Stimulated activated naive B cell treated with anti-CD40 and anti-IgM and Interleukin-4, amounts not matched to agents 10 μg/mL and 1 μg/mL and 100 μg/mL, for 72 hours (primary cell): ENCODE measurements at regions not wholly inside any gene's neighbourhood (a gene's known extent, or its start where the extent isn't known, plus 50 kb on each side); places are given as distances from the start of the nearest gene placed in this dataset.

ENCODE experiments used
- ATAC-seq, 2 donors: fragments of 150-1000 bp; cut with Tn5 transposase; replicated peaks; 2 replicates each; pipeline ENCODE4 v1.10.0; 2021; ENCODE audit warnings: moderate library complexity in 1 of 2
- DNase-seq: peaks from one replicate; pipeline ENCODE4 v3.0.0; 2021
- H3K27ac Mint-ChIP-seq: one replicate; pipeline ENCODE4 v1.8.0; 2022; ENCODE audit warnings: mild to moderate bottlenecking, mixed read lengths
- H3K27me3 Mint-ChIP-seq, 2 donors: one replicate each; pipeline ENCODE4 v1.8.0; 2022; ENCODE audit warnings: mixed read lengths in 2 of 2
- H3K36me3 Mint-ChIP-seq, 2 donors: one replicate each; pipeline ENCODE4 v1.8.0; 2022; ENCODE audit warnings: mixed read lengths in 2 of 2, mild to moderate bottlenecking in 1 of 2
- H3K4me1 Mint-ChIP-seq, 2 donors: one replicate each; pipeline ENCODE4 v1.8.0; 2022; ENCODE audit warnings: mixed read lengths in 2 of 2, mild to moderate bottlenecking in 1 of 2
- H3K4me3 Mint-ChIP-seq, 2 donors: one replicate each; pipeline ENCODE4 v1.8.0; 2022; ENCODE audit warnings: mild to moderate bottlenecking in 2 of 2, mixed read lengths in 2 of 2, moderate library complexity in 1 of 2
- H3K9me3 Mint-ChIP-seq, 2 donors: one replicate each; pipeline ENCODE4 v1.8.0; 2022; ENCODE audit warnings: mixed read lengths in 2 of 2, mild to moderate bottlenecking in 1 of 2

- peaks cover 0 to 6% of the 10 kb centered on the region in 2 donors for H3K27me3 Mint-ChIP-seq
- H3K9me3 Mint-ChIP-seq, result peaks cover 14 to 19% of the 10 kb centered on the region in 2 donors
- no peak overlapping the region for H3K4me3 Mint-ChIP-seq
- ATAC-seq (no peak), DNase-seq (no peak)
- H3K4me1 Mint-ChIP-seq, result no peaks in the 10 kb centered on the region
- no peak overlapping the region for H3K27ac Mint-ChIP-seq
- H3K36me3 Mint-ChIP-seq, result no peaks in the 10 kb centered on the region
These were observed 1429.3 kb upstream of the TMEM132C start for GRCh38 chr12:126837697-126838096.

- Mint-ChIP-seq H3K36me3 (no peaks in the 10 kb centered on the region), H3K4me3 (no peak overlapping the region), H3K4me1 (no peaks in the 10 kb centered on the region), H3K27me3 (no peaks in the 10 kb centered on the region), H3K9me3 (peaks cover 0 to 3% of the 10 kb centered on the region in 2 donors), H3K27ac (no peak overlapping the region)
- ATAC-seq, result no peak
- no peak for DNase-seq
These were observed 1422.9 kb upstream of the TMEM132C start for GRCh38 chr12:126843915-126844669.

- H3K4me3 Mint-ChIP-seq, result no peak overlapping the region
- H3K27me3 Mint-ChIP-seq, result no peaks in the 10 kb centered on the region
- no peaks in the 10 kb centered on the region for H3K4me1 Mint-ChIP-seq
- no peaks in the 10 kb centered on the region for H3K36me3 Mint-ChIP-seq
- no peak for ATAC-seq
- no peak for DNase-seq
- peaks cover 0 to 1% of the 10 kb centered on the region in 2 donors for H3K9me3 Mint-ChIP-seq
- no peak overlapping the region for H3K27ac Mint-ChIP-seq
These were observed 1419.9 kb upstream of the TMEM132C start for GRCh38 chr12:126847005-126847629.

GRCh38 chr12:126855768-126856167 lies 1411.2 kb upstream of the TMEM132C start:
- no peaks in the 10 kb centered on the region for H3K27me3 Mint-ChIP-seq
- no peak overlapping the region for H3K4me3 Mint-ChIP-seq
- ATAC-seq (no peak), DNase-seq (no peak)
- H3K9me3 Mint-ChIP-seq, result peaks cover 0 to 1% of the 10 kb centered on the region in 2 donors
- no peaks in the 10 kb centered on the region for H3K4me1 Mint-ChIP-seq
- H3K27ac Mint-ChIP-seq, result no peak overlapping the region
- H3K36me3 Mint-ChIP-seq, result no peaks in the 10 kb centered on the region

GRCh38 chr12:126856958-126857357 lies 1410.0 kb upstream of the TMEM132C start:
- H3K27ac Mint-ChIP-seq, result no peak overlapping the region
- ATAC-seq, result no peak
- H3K27me3 Mint-ChIP-seq, result no peaks in the 10 kb centered on the region

DNA sequence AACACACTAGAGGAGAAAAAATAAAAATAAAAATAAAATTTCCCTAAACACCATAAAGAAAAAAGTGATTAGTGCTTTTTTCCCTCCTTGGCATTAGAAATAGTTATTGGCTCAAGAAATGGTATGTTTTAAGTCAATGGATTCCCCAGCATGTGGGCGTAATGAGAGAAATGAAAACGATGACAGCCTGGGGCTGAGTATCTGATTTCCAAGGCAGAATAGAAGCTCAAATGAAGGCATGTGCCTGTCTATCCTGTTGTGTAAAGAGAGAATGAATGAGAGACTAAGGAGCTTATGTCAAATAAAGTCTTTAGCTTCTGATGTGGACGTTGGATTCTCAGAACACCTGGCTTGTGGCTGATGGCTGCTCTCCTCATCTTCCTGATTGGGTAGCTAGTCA lies 1408.4 kb upstream of the TMEM132C start:
- no peak for DNase-seq
- H3K27ac Mint-ChIP-seq, result no peak overlapping the region
- H3K4me3 Mint-ChIP-seq, result no peak overlapping the region
- H3K36me3 Mint-ChIP-seq, result no peaks in the 10 kb centered on the region
- no peaks in the 10 kb centered on the region for H3K27me3 Mint-ChIP-seq
- H3K4me1 Mint-ChIP-seq, result no peaks in the 10 kb centered on the region
- H3K9me3 Mint-ChIP-seq, result peaks cover 0 to 1% of the 10 kb centered on the region in 2 donors
- no peak for ATAC-seq

More at GRCh38 chr12:126856958-126857357, 1410.0 kb upstream of the TMEM132C start:
- Mint-ChIP-seq H3K36me3 (no peaks in the 10 kb centered on the region), H3K4me3 (no peak overlapping the region), H3K9me3 (peaks cover 0 to 1% of the 10 kb centered on the region in 2 donors), H3K4me1 (no peaks in the 10 kb centered on the region)
- no peak for DNase-seq

- DNase-seq (no peak), ATAC-seq (no peak)
- Mint-ChIP-seq H3K4me1 (no peaks in the 10 kb centered on the region), H3K9me3 (peaks cover 0 to 1% of the 10 kb centered on the region in 2 donors), H3K4me3 (no peak overlapping the region), H3K27ac (no peak overlapping the region), H3K27me3 (no peaks in the 10 kb centered on the region), H3K36me3 (no peaks in the 10 kb centered on the region)
These were observed 1406.8 kb upstream of the TMEM132C start for GRCh38 chr12:126860210-126860609.

DNA sequence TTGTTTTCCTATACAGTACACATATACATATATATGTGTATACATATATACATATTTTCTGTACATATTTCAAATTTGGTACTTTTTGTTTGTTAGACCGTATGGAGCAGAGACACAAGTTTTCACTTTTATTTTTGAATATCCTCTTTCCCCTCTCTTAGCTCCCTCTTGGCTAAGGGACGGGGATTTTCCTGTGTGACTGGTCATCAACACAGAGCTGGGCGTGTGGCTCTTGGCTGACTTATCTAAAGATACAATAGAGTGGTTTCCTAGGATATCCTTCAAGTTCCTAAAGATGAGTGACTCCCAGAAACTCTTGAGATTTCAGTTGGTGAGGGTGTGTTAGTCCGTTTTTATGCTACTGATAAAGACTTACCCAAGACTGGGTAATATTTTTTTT lies 1404.5 kb upstream of the TMEM132C start:
- no peak for ATAC-seq
- H3K4me1 Mint-ChIP-seq, result no peaks in the 10 kb centered on the region
- H3K4me3 Mint-ChIP-seq, result no peak overlapping the region
- no peak for DNase-seq
- no peak overlapping the region for H3K27ac Mint-ChIP-seq
- no peaks in the 10 kb centered on the region for H3K27me3 Mint-ChIP-seq
- H3K36me3 Mint-ChIP-seq, result no peaks in the 10 kb centered on the region
- peaks cover 0 to 1% of the 10 kb centered on the region in 2 donors for H3K9me3 Mint-ChIP-seq

DNA sequence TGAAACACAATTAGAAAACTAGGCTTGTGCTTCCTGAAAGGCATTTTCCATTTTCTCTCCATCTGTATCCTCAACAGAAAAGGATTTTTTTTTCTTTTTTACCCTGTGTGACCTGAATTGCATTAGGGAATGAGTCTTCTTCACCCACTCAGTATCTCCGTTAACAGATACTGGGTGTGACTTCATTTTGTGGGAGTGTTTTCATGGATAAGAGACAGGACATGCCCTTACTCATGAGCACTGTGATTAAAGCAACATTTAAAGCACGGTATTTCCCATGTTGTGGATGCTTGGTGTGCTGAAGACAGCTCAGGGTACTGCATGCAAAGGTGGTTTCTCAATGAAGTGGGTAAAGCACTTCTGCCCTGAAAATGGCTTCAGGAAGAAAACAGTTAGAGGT lies 1397.3 kb upstream of the TMEM132C start:
- Mint-ChIP-seq H3K9me3 (no peaks in the 10 kb centered on the region), H3K27me3 (peaks cover 0 to 5% of the 10 kb centered on the region in 2 donors), H3K4me3 (no peak overlapping the region), H3K27ac (no peak overlapping the region), H3K36me3 (no peaks in the 10 kb centered on the region), H3K4me1 (no peaks in the 10 kb centered on the region)
- no peak for DNase-seq
- no peak for ATAC-seq

GRCh38 chr12:126873701-126874100 lies 1393.3 kb upstream of the TMEM132C start:
- Mint-ChIP-seq H3K36me3 (no peaks in the 10 kb centered on the region), H3K27ac (no peak overlapping the region), H3K27me3 (peaks cover 0 to 5% of the 10 kb centered on the region in 2 donors), H3K4me1 (no peaks in the 10 kb centered on the region), H3K4me3 (no peak overlapping the region), H3K9me3 (no peaks in the 10 kb centered on the region)
- ATAC-seq, result no peak
- DNase-seq, result no peak

DNA sequence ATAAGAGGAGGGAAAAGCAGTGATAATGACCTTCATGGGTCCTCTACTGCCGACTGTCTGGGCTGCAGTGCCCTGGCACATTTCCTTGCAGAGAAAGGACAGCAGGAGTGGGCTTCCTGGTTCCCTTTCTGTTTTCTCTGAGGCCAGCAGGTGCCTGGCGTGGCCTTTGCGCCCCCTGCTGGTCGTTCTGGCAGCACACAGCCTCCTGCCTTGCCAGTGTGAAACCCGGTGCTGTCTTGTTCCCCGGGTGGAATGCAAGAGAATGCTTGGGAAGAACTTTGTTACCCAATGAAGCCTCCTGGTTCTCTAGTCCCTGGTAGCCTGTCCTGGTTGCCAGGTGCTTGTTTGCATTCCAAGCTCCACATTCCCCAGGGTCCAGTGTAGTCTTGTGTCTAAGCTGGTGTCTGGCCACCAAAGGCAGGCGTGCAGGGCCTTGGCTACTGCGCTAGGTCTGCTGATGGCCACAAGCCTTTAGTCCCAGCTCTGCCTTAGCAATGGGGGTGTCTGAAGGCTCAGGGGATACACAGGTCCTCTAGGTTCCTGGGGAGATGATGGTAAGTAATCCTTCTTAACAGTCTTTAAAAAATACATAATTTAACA lies 1392.4 kb upstream of the TMEM132C start:
- DNase-seq (peak; percentile 26), ATAC-seq (peak; percentile 78 to 83)
- H3K36me3 Mint-ChIP-seq, result no peaks in the 10 kb centered on the region
- no peak overlapping the region for H3K27ac Mint-ChIP-seq
- no peak overlapping the region for H3K4me3 Mint-ChIP-seq
- H3K4me1 Mint-ChIP-seq, result no peaks in the 10 kb centered on the region
- H3K9me3 Mint-ChIP-seq, result no peaks in the 10 kb centered on the region
- peaks cover 0 to 5% of the 10 kb centered on the region in 2 donors for H3K27me3 Mint-ChIP-seq

DNA sequence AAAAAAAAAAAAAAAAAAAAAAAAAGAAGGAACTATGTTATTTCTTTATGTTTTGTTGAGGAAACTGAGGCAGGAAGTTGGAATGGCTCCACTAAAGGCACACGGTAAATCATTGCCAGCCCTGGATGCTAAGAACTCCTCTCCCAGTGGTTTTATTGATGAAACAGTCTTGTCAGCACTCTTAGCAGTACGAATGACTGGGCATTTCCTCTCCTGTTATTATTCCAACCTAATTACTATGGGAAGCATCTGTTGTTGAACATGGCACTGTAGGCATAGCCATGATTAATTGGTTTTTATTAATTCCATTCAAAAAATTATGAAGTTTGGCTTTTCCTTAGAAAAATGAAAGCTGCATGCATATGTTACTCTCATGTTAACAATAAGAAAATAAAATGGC lies 1387.1 kb upstream of the TMEM132C start:
- ATAC-seq, result no peak
- H3K27ac Mint-ChIP-seq, result no peak overlapping the region
- H3K4me1 Mint-ChIP-seq, result no peaks in the 10 kb centered on the region
- no peak for DNase-seq
- no peaks in the 10 kb centered on the region for H3K27me3 Mint-ChIP-seq
- no peaks in the 10 kb centered on the region for H3K36me3 Mint-ChIP-seq
- no peaks in the 10 kb centered on the region for H3K9me3 Mint-ChIP-seq
- no peak overlapping the region for H3K4me3 Mint-ChIP-seq

DNA sequence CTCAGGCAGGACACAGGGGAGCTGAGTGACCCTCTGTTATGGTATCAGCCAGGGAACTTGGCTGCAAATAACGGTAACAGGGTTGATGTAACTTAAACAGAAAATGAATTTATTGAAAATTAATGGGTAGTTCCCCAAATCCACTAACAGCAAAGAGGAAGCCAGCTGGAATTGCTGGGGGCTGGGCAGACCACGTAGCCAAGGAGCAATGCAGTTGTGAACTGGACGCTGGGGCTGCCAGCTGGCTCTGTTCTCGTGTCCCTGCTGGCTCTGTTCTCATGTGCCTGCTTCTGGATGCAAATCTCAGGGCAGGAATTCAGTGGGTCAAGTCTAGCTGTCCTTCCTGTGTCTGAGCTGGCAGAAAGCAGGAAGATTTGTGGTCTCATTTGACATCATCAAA lies 1383.3 kb upstream of the TMEM132C start:
- ATAC-seq, result no peak
- no peaks in the 10 kb centered on the region for H3K9me3 Mint-ChIP-seq
- no peaks in the 10 kb centered on the region for H3K36me3 Mint-ChIP-seq
- no peaks in the 10 kb centered on the region for H3K4me1 Mint-ChIP-seq
- H3K27ac Mint-ChIP-seq, result no peak overlapping the region
- H3K4me3 Mint-ChIP-seq, result no peak overlapping the region
- no peaks in the 10 kb centered on the region for H3K27me3 Mint-ChIP-seq
- no peak for DNase-seq

DNA sequence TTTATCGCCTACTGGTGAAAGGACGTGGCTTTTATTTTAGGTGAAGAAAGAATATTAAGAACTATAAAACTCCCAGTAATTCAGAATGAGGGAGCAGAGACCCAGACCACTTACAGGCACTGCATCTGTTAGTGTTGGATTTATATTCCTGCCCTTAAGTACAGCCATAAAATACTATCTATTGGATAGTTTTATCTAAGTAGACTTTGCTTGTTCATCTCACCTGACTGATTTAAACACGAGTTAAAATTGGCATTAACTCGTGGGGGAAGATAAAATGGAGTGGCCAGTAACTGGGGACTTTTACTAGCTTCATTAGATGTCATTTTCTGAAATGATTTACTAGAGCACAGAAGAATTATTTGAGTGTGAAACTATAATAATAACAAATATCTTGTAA lies 1377.5 kb upstream of the TMEM132C start:
- Mint-ChIP-seq H3K36me3 (no peaks in the 10 kb centered on the region), H3K27ac (no peak overlapping the region), H3K4me1 (no peaks in the 10 kb centered on the region), H3K9me3 (peaks cover 5 to 11% of the 10 kb centered on the region in 2 donors), H3K27me3 (no peaks in the 10 kb centered on the region), H3K4me3 (no peak overlapping the region)
- ATAC-seq, result no peak
- DNase-seq, result no peak

DNA sequence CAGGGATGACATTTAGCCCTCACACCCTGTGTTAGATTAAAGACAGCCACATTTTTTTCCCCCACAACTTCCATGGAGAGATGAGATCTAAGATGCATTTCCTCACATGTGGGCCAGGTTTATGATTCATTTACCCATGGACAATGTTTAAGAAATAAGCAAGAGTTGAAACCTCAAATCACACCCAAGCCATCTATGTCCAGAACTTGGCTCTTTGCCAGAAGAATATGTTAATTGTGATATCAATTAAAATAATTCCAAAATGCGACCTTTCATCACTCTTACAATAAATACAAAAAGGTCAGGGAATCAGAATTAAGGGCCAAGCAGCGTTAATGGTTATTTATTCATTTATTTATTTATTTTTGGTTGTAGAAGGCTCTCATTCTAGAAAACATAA lies 1376.9 kb upstream of the TMEM132C start:
- Mint-ChIP-seq H3K4me3 (no peak overlapping the region), H3K9me3 (peaks cover 5 to 11% of the 10 kb centered on the region in 2 donors), H3K27ac (no peak overlapping the region), H3K4me1 (no peaks in the 10 kb centered on the region), H3K36me3 (no peaks in the 10 kb centered on the region), H3K27me3 (no peaks in the 10 kb centered on the region)
- ATAC-seq, result no peak
- no peak for DNase-seq
